HEK293T (cell line): ENCODE measurements at regions not wholly inside any gene's neighbourhood (a gene's known extent, or its start where the extent isn't known, plus 50 kb on each side); places are given as distances from the start of the nearest gene placed in this dataset.

Experiments used
- ARNT ChIP-seq: fragments of 450-650 bp; IDR thresholded peaks from 2 replicates; pipeline ENCODE4 v1.6.1; 2017; ENCODE audit warnings: mild to moderate bottlenecking
- BHLHE40 ChIP-seq: fragments of 450-650 bp; IDR thresholded peaks from 2 replicates; pipeline ENCODE4 v1.6.1; 2016; ENCODE audit warnings: mild to moderate bottlenecking, moderate library complexity, borderline replicate concordance
- ELF4 ChIP-seq: fragments of 450-650 bp; IDR thresholded peaks from 2 replicates; pipeline ENCODE4 v1.6.1; 2017; ENCODE audit warnings: antibody characterized with exemption
- FOXA1 ChIP-seq: fragments of 450-650 bp; IDR thresholded peaks from 2 replicates; pipeline ENCODE4 v1.6.1; 2016; ENCODE audit warnings: mild to moderate bottlenecking
- FOXM1 ChIP-seq: fragments of 450-650 bp; IDR thresholded peaks from 2 replicates; pipeline ENCODE4 v1.6.1; 2017; ENCODE audit warnings: mild to moderate bottlenecking, borderline replicate concordance
- L3MBTL2 ChIP-seq: fragments of 450-650 bp; conservative IDR thresholded peaks from 2 replicates; pipeline ENCODE4 v1.6.1; 2016; ENCODE audit warnings: mild to moderate bottlenecking
- LEF1 ChIP-seq: fragments of 450-650 bp; IDR thresholded peaks from 2 replicates; pipeline ENCODE4 v1.6.1; 2017; ENCODE audit warnings: mild to moderate bottlenecking, borderline replicate concordance
- PKNOX1 ChIP-seq: fragments of 450-650 bp; IDR thresholded peaks from 2 replicates; pipeline ENCODE4 v1.6.1; 2016
- SP1 ChIP-seq: fragments of 450-650 bp; IDR thresholded peaks from 2 replicates; pipeline ENCODE4 v1.6.1; 2017
- SUZ12 ChIP-seq: fragments of 450-650 bp; IDR thresholded peaks from 2 replicates; pipeline ENCODE4 v1.6.1; 2016; ENCODE audit warnings: mild to moderate bottlenecking

- TF ChIP-seq LEF1 (no peak), SP1 (no peak), SUZ12 (no peak), FOXM1 (no peak), FOXA1 (no peak), ELF4 (no peak), L3MBTL2 (no peak), BHLHE40 (no peak), PKNOX1 (no peak), ARNT (no peak)
Observed at GRCh38 chr10:128835361-128835760, 631.7 kb upstream of the MGMT start.
